Progenitor cell of endocrine pancreas (in vitro differentiated cells): ENCODE measurements at regions not wholly inside any gene's neighbourhood (a gene's known extent, or its start where the extent isn't known, plus 50 kb on each side); places are given as distances from the start of the nearest gene placed in this dataset.
A peak's percentile ranks its signal among the peaks of the same experiment; 100 is the strongest.
"Not testable (repeated sequence)": the region's sequence is repeated elsewhere in the genome, so short reads cannot be mapped to it uniquely, and the experiment has no call there.

ENCODE experiments used
- DNase-seq: peaks from one replicate; pipeline ENCODE4 v3.0.0; 2021; ENCODE audit warnings: low spot score; ENCODE audit not compliant: unreplicated experiment
- H3K27ac Mint-ChIP-seq: 2 replicates; pipeline ENCODE4 v1.8.0; 2021; ENCODE audit warnings: mild to moderate bottlenecking, moderate library complexity, mixed read lengths
- H3K27me3 Mint-ChIP-seq: 2 replicates; pipeline ENCODE4 v1.8.0; 2021; ENCODE audit warnings: mixed read lengths
- H3K36me3 Mint-ChIP-seq: 2 replicates; pipeline ENCODE4 v1.8.0; 2022; ENCODE audit warnings: mixed read lengths; ENCODE audit not compliant: insufficient read depth
- H3K4me1 Mint-ChIP-seq: 2 replicates; pipeline ENCODE4 v1.8.0; 2021; ENCODE audit warnings: low read depth, mixed read lengths
- H3K4me3 Mint-ChIP-seq: 2 replicates; pipeline ENCODE4 v1.8.0; 2021; ENCODE audit warnings: low read depth, mild to moderate bottlenecking, moderate library complexity, mixed read lengths
- H3K9me3 Mint-ChIP-seq: 2 replicates; pipeline ENCODE4 v1.8.0; 2021; ENCODE audit warnings: low read depth, mixed read lengths
- TF ChIP-seq, protein P1 (sequence below): fragments of 200-600 bp; sonication (generic); IDR thresholded peaks from one replicate; pipeline ENCODE4 v1.5.0; 2021; ENCODE audit warnings: antibody characterized with exemption, mild to moderate bottlenecking; ENCODE audit not compliant: unreplicated experiment

DNA sequence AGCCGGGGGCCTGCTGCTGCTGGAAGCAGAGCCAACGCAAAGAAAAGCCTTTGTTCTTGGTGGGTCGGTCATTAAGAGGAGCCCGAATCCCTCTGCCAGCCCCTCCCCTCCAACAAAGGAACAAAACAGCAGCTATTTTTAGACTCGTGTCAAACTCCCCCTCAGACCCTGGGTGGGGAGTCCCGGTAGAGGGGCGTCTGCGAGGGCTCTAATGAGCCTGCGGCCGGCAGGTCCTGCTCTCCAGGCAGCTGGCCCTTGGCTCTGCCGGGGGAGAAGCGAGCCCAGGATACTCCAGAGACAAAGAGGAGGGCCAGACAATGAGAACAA, 114.0 kb downstream of the LHX2 start:
- H3K4me1 Mint-ChIP-seq = no peaks in the 10 kb centered on the region
- H3K4me3 Mint-ChIP-seq = no peak overlapping the region
- H3K9me3 Mint-ChIP-seq = no peaks in the 10 kb centered on the region
- H3K36me3 Mint-ChIP-seq = no peaks in the 10 kb centered on the region
- H3K27ac Mint-ChIP-seq = no peak overlapping the region
- peaks cover 22% of the 10 kb centered on the region for H3K27me3 Mint-ChIP-seq
- TF ChIP-seq, protein P1, sequence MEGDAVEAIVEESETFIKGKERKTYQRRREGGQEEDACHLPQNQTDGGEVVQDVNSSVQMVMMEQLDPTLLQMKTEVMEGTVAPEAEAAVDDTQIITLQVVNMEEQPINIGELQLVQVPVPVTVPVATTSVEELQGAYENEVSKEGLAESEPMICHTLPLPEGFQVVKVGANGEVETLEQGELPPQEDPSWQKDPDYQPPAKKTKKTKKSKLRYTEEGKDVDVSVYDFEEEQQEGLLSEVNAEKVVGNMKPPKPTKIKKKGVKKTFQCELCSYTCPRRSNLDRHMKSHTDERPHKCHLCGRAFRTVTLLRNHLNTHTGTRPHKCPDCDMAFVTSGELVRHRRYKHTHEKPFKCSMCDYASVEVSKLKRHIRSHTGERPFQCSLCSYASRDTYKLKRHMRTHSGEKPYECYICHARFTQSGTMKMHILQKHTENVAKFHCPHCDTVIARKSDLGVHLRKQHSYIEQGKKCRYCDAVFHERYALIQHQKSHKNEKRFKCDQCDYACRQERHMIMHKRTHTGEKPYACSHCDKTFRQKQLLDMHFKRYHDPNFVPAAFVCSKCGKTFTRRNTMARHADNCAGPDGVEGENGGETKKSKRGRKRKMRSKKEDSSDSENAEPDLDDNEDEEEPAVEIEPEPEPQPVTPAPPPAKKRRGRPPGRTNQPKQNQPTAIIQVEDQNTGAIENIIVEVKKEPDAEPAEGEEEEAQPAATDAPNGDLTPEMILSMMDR = no peak
- DNase-seq = no peak

DNA sequence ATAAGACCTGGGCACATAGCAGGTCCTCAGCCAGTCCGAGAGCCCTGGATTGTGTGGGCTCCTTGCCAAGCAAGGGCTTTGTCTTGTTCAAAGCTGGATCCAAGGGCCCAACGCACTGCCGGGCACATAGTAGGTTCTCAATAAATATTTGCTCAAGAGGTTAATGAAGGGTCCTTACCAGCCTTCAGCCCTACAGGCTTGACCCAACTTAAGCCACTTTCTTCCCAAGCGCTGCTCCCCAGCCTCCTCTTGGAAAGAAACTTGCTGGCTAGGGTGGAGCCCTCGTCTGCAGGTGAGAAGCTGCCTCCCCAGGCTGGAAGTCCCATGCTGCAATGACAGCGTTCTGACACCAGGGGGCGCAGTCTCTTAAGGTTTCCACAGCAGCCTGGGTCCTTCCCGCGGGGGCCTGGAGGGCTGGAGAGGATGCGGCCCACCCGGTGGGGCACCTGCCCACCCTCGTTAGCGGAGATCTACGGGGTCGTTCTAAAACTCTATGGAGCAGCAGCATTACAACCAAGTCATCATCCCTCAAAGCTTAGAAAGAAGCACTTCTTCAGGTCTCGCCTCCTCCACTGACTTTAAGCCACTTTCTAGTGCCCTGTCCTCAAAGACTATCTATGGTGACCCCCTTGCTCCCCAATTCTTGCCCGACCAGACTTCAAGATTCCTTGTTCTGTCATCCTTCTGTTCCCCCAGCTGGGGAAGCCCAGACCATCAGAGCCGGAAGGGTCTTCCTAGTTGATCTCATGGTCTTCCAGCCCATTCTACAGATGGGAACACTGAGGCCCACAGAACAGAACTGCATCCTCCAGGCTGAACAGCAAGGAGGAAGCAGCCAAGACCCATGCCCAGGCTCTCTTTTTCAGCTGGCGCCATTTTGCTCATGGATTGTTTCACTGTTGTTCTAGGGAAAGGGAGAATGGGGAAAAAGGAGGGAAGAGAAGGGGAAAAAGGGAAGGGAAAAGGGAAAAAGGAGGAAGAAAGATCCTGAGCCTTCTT, 115.4 kb downstream of the LHX2 start:
- no peaks in the 10 kb centered on the region for H3K9me3 Mint-ChIP-seq
- TF ChIP-seq, protein P1 = peak; percentile 98
- H3K27ac Mint-ChIP-seq = no peak overlapping the region
- H3K4me1 Mint-ChIP-seq = no peaks in the 10 kb centered on the region
- H3K36me3 Mint-ChIP-seq = no peaks in the 10 kb centered on the region
- peaks cover 29% of the 10 kb centered on the region for H3K27me3 Mint-ChIP-seq
- DNase-seq = peak; percentile 72
- H3K4me3 Mint-ChIP-seq = no peak overlapping the region

DNA sequence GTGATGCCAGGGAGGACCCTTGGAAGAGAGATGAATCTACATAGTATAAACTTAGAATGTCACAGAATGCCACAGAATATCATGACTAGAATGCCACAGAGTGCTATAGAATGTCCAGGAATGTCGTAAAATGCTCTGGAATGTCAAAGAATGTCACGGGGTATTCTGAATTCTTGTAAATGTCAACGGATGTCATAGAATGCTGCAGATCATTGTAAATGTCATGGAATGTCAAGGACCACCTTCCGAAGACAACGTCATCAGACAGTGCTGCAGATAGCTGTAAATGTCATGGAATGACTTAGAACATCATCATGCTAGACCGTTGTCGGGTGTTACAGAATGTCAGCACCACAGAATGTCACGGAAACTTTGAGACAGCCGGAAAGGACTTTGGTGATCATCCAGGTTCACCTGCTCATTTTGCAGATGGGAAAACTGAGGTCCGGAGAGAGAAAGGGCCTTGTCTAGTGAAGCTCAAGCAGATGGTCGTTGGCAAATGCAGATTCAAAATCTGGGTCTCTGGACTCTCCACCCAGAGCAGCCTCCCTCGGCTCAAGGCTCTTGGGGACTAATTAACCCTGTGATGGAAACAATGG, 117.1 kb downstream of the LHX2 start:
- Mint-ChIP-seq H3K27me3 (peaks cover 36% of the 10 kb centered on the region), H3K4me3 (no peak overlapping the region), H3K9me3 (no peaks in the 10 kb centered on the region), H3K4me1 (no peaks in the 10 kb centered on the region), H3K27ac (no peak overlapping the region), H3K36me3 (no peaks in the 10 kb centered on the region)
- TF ChIP-seq, protein P1 = no peak
- no peak for DNase-seq

DNA sequence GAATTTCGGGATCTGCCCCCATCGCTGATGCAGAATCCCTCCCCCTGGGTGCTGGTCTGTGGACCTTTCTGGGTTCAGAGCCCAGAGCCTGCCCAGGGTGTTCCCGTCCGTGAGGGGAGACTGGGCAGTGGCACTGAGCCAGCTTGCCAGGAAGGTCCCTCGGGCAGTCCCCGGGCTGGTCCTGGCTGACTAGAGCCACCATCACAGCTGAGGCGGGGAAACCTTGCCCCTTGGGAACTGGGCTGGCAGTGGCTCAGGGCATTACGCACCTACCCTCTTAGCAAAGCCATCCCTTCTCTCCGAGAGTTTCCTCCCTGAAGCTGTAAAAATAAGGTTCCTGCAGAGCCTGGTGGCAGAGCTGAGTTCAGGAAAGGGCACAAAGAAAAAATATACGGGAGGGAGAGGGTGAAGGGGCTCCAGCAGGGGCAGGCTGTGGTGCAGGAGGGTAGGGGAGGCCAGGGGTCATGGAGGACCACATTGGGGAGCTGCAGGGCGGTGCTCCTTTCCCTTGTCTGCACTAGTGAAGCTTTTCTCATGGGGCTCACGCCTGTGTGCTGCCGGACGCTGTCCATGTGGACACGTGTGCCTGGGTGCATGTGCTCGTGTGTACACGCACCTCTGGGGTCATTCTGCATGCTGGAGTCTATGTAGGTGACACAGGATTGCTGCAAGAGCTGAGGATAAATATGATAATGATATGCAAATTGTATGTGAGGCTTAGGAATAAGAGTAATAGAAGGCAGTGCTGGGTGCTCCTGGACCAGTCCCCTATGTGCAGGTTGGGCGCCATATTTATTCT, 118.9 kb downstream of the LHX2 start:
- Mint-ChIP-seq H3K27ac (no peak overlapping the region), H3K4me3 (no peak overlapping the region), H3K36me3 (no peaks in the 10 kb centered on the region), H3K9me3 (no peaks in the 10 kb centered on the region), H3K4me1 (no peaks in the 10 kb centered on the region), H3K27me3 (peaks cover 34% of the 10 kb centered on the region)
- TF ChIP-seq, protein P1 = no peak
- DNase-seq = no peak

DNA sequence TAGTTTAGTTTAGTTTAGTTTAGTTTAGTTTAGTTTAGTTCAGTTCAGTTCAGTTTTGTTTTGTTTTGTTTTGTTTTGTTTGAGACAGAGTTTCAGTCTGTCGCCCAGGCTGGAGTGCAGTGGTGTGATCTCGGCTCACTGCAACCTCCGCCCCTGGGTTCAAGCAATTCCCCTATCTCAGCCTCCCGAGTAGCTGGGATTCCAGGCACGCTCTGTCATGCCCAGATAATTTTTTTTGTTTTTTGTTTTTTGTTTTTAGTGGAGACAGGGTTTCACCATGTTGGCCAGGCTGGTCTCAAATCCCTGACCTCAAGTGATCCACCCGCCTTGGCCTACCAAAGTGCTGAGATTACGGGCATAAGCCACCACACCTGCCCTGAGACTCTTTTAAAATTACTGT, 120.0 kb downstream of the LHX2 start:
- peaks cover 41% of the 10 kb centered on the region for H3K27me3 Mint-ChIP-seq
- not testable (repeated sequence) for H3K4me1 Mint-ChIP-seq, H3K36me3 Mint-ChIP-seq, H3K9me3 Mint-ChIP-seq, H3K27ac Mint-ChIP-seq, DNase-seq, H3K4me3 Mint-ChIP-seq
